ENCODE measurements at regions not wholly inside any gene's neighbourhood (a gene's known extent, or its start where the extent isn't known, plus 50 kb on each side); places are given as distances from the start of the nearest gene placed in this dataset.
"Not testable (repeated sequence)": the region's sequence is repeated elsewhere in the genome, so short reads cannot be mapped to it uniquely, and the experiment has no call there.

DNA sequence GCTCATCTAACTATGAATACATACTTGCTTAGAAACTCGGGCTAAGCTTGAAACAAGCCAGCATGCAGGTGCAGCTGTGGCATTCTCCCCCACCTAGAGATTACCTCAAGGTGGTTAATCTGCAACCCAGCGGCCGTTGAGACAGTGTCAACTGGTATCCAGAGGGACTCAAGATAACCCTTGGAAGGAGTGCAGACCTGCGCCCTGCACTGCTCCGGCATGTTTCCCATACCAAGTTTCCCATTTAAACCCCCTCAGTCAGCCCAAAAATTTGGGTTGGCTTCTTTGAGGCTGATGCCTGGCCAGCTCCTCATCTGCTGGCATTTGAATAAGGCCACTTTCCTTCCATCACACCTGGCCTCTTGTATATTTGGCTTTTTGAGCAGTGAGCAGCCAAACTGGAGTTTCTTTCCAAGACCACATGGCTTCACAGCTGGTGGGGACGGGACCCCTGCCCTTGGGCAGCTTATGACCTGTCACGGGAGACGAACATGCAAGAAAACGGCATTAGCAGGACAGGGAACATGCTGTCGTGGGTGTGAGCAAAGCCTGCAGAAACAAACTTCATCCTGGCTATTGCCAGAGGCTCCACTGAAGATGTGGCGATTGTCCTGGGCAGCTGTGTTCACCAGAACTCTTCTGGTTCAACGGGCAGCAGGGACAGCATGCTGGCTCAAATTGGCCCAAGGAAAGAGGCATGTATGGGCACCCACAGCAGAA lies 98.2 kb downstream of the PLXNA1 start:
- TF ChIP-seq, protein P1, sequence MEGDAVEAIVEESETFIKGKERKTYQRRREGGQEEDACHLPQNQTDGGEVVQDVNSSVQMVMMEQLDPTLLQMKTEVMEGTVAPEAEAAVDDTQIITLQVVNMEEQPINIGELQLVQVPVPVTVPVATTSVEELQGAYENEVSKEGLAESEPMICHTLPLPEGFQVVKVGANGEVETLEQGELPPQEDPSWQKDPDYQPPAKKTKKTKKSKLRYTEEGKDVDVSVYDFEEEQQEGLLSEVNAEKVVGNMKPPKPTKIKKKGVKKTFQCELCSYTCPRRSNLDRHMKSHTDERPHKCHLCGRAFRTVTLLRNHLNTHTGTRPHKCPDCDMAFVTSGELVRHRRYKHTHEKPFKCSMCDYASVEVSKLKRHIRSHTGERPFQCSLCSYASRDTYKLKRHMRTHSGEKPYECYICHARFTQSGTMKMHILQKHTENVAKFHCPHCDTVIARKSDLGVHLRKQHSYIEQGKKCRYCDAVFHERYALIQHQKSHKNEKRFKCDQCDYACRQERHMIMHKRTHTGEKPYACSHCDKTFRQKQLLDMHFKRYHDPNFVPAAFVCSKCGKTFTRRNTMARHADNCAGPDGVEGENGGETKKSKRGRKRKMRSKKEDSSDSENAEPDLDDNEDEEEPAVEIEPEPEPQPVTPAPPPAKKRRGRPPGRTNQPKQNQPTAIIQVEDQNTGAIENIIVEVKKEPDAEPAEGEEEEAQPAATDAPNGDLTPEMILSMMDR (IDR thresholded peaks at IDR 0.05; ENCODE audit: control insufficient read depth, extremely low read depth, insufficient read depth): no peak
- H3K4me3 ChIP-seq (ENCODE audit: low read depth, low read length): no peak overlapping the region
- no peak for DNase-seq (ENCODE audit: low read depth)

- TF ChIP-seq, protein P1 (IDR thresholded peaks at IDR 0.05; ENCODE audit: control insufficient read depth, extremely low read depth, insufficient read depth): no peak
- DNase-seq (ENCODE audit: low read depth): no peak
Observed at GRCh38 chr3:127082066-127082465, 99.2 kb downstream of the PLXNA1 start.

GRCh38 chr3:127083778-127084397 lies 101.0 kb downstream of the PLXNA1 start:
- TF ChIP-seq, protein P1 (IDR thresholded peaks at IDR 0.05; ENCODE audit: control insufficient read depth, extremely low read depth, insufficient read depth): no peak
- no peak overlapping the region for H3K4me3 ChIP-seq (ENCODE audit: low read depth, low read length)
- DNase-seq (ENCODE audit: low read depth): no peak

More at GRCh38 chr3:127082066-127082465, 99.2 kb downstream of the PLXNA1 start:
- no peak overlapping the region for H3K4me3 ChIP-seq (ENCODE audit: low read depth, low read length)

GRCh38 chr3:127084401-127084990 lies 101.6 kb downstream of the PLXNA1 start:
- no peak overlapping the region for H3K4me3 ChIP-seq (ENCODE audit: low read depth, low read length)
- TF ChIP-seq, protein P1 (IDR thresholded peaks at IDR 0.05; ENCODE audit: control insufficient read depth, extremely low read depth, insufficient read depth): no peak
- DNase-seq (ENCODE audit: low read depth): no peak

GRCh38 chr3:127085576-127085975 lies 102.7 kb downstream of the PLXNA1 start:
- TF ChIP-seq, protein P1 (IDR thresholded peaks at IDR 0.05; ENCODE audit: control insufficient read depth, extremely low read depth, insufficient read depth): no peak
- no peak for DNase-seq (ENCODE audit: low read depth)
- no peak overlapping the region for H3K4me3 ChIP-seq (ENCODE audit: low read depth, low read length)

GRCh38 chr3:127086591-127086990 lies 103.7 kb downstream of the PLXNA1 start:
- H3K4me3 ChIP-seq (ENCODE audit: low read depth, low read length); DNase-seq (ENCODE audit: low read depth): not testable (repeated sequence)

DNA sequence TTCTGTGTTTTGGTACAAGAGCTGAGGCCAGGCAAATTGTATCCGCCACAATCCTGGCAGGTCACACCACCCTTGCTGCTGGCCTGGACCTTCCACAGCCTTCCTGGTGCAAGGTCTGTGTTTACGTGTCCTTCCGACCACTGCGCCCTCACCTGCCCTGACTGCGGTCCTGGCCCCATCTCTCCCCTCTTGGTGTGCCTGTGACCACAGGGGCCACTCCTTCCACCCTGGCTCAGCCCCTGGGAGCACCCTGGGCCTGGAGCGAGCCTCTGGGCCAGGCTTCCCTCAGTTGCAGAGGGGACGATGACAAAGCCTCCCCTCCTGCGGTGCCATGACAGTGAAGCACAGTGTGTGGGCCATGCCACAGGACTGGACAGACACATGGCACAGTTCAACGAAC lies 104.5 kb downstream of the PLXNA1 start:
- DNase-seq (ENCODE audit: low read depth): no peak
- H3K4me3 ChIP-seq (ENCODE audit: low read depth, low read length): no peak overlapping the region
- TF ChIP-seq, protein P1 (IDR thresholded peaks at IDR 0.05; ENCODE audit: control insufficient read depth, extremely low read depth, insufficient read depth): no peak
